Uterus (tissue), 3 donors: ENCODE measurements at regions not wholly inside any gene's neighbourhood (a gene's known extent, or its start where the extent isn't known, plus 50 kb on each side); places are given as distances from the start of the nearest gene placed in this dataset.

ENCODE experiments used
- DNase-seq, 2 donors: peaks; one replicate each; pipeline ENCODE4 v3.0.0-alpha.2; 2019 to 2020
- H3K27ac ChIP-seq, 2 donors: fragments of 200-600 bp; sonication (generic); 1 replicate in 1 of 2; 2 replicates in 1 of 2; pipeline ENCODE4 v1.5.1; 2016 to 2018
- H3K27me3 ChIP-seq, 2 donors: fragments of 200-600 bp; sonication (generic); one replicate each; pipeline ENCODE4 v1.5.1; 2018 to 2019; ENCODE audit warnings: control low read depth in 1 of 2
- H3K36me3 ChIP-seq, 2 donors: fragments of 200-600 bp; sonication (generic); one replicate each; pipeline ENCODE4 v1.5.1; 2019; ENCODE audit warnings: control low read depth in 1 of 2
- H3K4me1 ChIP-seq, 2 donors: fragments of 200-600 bp; sonication (generic); one replicate each; pipeline ENCODE4 v1.5.1; 2018 to 2019; ENCODE audit warnings: control low read depth in 1 of 2
- H3K4me3 ChIP-seq, 2 donors: fragments of 200-600 bp; sonication (generic); 1 replicate in 1 of 2; 2 replicates in 1 of 2; pipeline ENCODE4 v1.5.1; 2018 to 2019; ENCODE audit warnings: mild to moderate bottlenecking in 1 of 2
- H3K9me3 ChIP-seq, 2 donors: fragments of 200-600 bp; sonication (generic); one replicate each; pipeline ENCODE4 v1.5.1; 2019; ENCODE audit warnings: control low read depth in 1 of 2
- CTCF ChIP-seq, 4 experiments: fragments of 200-600 bp in 2 of 4; fragments of 450-650 bp in 2 of 4; sonication (generic) in 2 of 4; IDR thresholded peaks; one replicate each; pipeline ENCODE4 v1.5.1; 2016 to 2019; ENCODE audit warnings: antibody characterized with exemption in 4 of 4, mild to moderate bottlenecking in 2 of 4, moderate library complexity in 1 of 4
- POLR2A ChIP-seq, 2 donors: fragments of 450-650 bp; IDR thresholded peaks; one replicate each; pipeline ENCODE4 v1.6.1; 2016; ENCODE audit warnings: antibody characterized with exemption in 2 of 2, mild to moderate bottlenecking in 1 of 2, moderate library complexity in 1 of 2
- intact Hi-C: fragments of 100-400 bp; cut with DNase I; formaldehyde crosslinking; loops from one replicate; pipeline ENCODE4 v1.15.1; 2023; ENCODE audit warnings: low total_unique reads
- donor health status: DM: yes; HTN: yes; CAD: no.

GRCh38 chr6:19530188-19530587 lies 307.0 kb upstream of the ID4 start:
- Histone ChIP-seq H3K4me1 (no peaks in the 10 kb centered on the region), H3K4me3 (no peak overlapping the region), H3K36me3 (no peaks in the 10 kb centered on the region), H3K27ac (no peak overlapping the region), H3K27me3 (no peaks in the 10 kb centered on the region), H3K9me3 (no peaks in the 10 kb centered on the region)
- TF ChIP-seq POLR2A (IDR thresholded peaks at IDR 0.05) (no peak), CTCF (IDR thresholded peaks at IDR 0.05) (no peak)
- intact Hi-C loops = no loop called here
- no peak for DNase-seq

GRCh38 chr6:19535351-19535750 lies 301.8 kb upstream of the ID4 start:
- H3K27me3 ChIP-seq = no peaks in the 10 kb centered on the region
- TF ChIP-seq CTCF (IDR thresholded peaks at IDR 0.05) (no peak), POLR2A (IDR thresholded peaks at IDR 0.05) (no peak)
- H3K4me1 ChIP-seq = no peaks in the 10 kb centered on the region
- DNase-seq = no peak
- no peaks in the 10 kb centered on the region for H3K36me3 ChIP-seq
- H3K9me3 ChIP-seq = no peaks in the 10 kb centered on the region
- no peak overlapping the region for H3K27ac ChIP-seq
- H3K4me3 ChIP-seq = no peak overlapping the region
- intact Hi-C loops = no loop called here

GRCh38 chr6:19536838-19537237 lies 300.3 kb upstream of the ID4 start:
- TF ChIP-seq CTCF (IDR thresholded peaks at IDR 0.05) = no peak
- TF ChIP-seq POLR2A (IDR thresholded peaks at IDR 0.05) = no peak
- no peak for DNase-seq
- no peaks in the 10 kb centered on the region for H3K36me3 ChIP-seq
- H3K9me3 ChIP-seq = no peaks in the 10 kb centered on the region
- H3K27me3 ChIP-seq = no peaks in the 10 kb centered on the region
- intact Hi-C loops = no loop called here
- no peak overlapping the region for H3K4me3 ChIP-seq
- H3K4me1 ChIP-seq = no peaks in the 10 kb centered on the region
- H3K27ac ChIP-seq = no peak overlapping the region

- no peaks in the 10 kb centered on the region for H3K27me3 ChIP-seq
- no peaks in the 10 kb centered on the region for H3K4me1 ChIP-seq
- no peak overlapping the region for H3K4me3 ChIP-seq
- no peak for DNase-seq
- H3K27ac ChIP-seq = no peak overlapping the region
- TF ChIP-seq POLR2A (IDR thresholded peaks at IDR 0.05) (no peak), CTCF (IDR thresholded peaks at IDR 0.05) (no peak)
- intact Hi-C loops = no loop called here
- no peaks in the 10 kb centered on the region for H3K36me3 ChIP-seq
- no peaks in the 10 kb centered on the region for H3K9me3 ChIP-seq
Observed at GRCh38 chr6:19538096-19538495, 299.1 kb upstream of the ID4 start.

GRCh38 chr6:19547507-19547906 lies 289.7 kb upstream of the ID4 start:
- H3K9me3 ChIP-seq = no peaks in the 10 kb centered on the region
- TF ChIP-seq POLR2A (IDR thresholded peaks at IDR 0.05) = no peak
- H3K27me3 ChIP-seq = no peaks in the 10 kb centered on the region
- no peak overlapping the region for H3K4me3 ChIP-seq
- no peak overlapping the region for H3K27ac ChIP-seq
- H3K4me1 ChIP-seq = no peaks in the 10 kb centered on the region
- H3K36me3 ChIP-seq = no peaks in the 10 kb centered on the region
- intact Hi-C loops = no loop called here
- no peak for DNase-seq

- H3K27me3 ChIP-seq = no peaks in the 10 kb centered on the region
- H3K4me1 ChIP-seq = no peaks in the 10 kb centered on the region
- H3K27ac ChIP-seq = no peak overlapping the region
- no peak for DNase-seq
- H3K4me3 ChIP-seq = no peak overlapping the region
- no peak for TF ChIP-seq CTCF (IDR thresholded peaks at IDR 0.05)
- TF ChIP-seq POLR2A (IDR thresholded peaks at IDR 0.05) = no peak
- H3K9me3 ChIP-seq = no peaks in the 10 kb centered on the region
- H3K36me3 ChIP-seq = no peaks in the 10 kb centered on the region
- intact Hi-C loops = no loop called here
Observed at GRCh38 chr6:19549109-19549508, 288.1 kb upstream of the ID4 start.
